ENCODE measurements at regions not wholly inside any gene's neighbourhood (a gene's known extent, or its start where the extent isn't known, plus 50 kb on each side); places are given as distances from the start of the nearest gene placed in this dataset.

DNA sequence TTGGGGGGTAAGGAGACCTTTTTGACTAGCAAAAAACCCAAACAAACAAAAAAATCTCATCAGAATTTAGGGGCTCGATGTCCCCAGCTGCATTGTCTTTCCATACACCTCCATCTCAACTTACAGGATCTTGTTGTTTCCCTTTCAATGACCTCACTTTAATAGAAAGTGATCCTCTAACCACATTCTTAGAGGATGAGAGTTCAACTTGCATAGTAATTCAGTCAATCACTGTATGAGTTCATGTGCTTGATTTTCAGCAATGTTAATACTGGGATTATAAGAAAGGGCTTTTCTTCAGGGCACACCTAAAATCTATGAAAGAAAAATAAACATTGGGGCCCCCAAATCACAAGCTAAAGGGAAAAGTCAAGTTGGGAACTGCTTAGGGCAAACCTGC, 1512.0 kb downstream of the SLITRK1 start:
- DNase-seq (ENCODE audit: low read depth) = no peak

GRCh38 chr13:82364525-82364924, 1517.7 kb downstream of the SLITRK1 start:
- no peak for DNase-seq (ENCODE audit: low read depth)

- no peak for DNase-seq (ENCODE audit: low read depth)
Observed at GRCh38 chr13:82358284-82358683, 1524.0 kb downstream of the SLITRK1 start.

DNA sequence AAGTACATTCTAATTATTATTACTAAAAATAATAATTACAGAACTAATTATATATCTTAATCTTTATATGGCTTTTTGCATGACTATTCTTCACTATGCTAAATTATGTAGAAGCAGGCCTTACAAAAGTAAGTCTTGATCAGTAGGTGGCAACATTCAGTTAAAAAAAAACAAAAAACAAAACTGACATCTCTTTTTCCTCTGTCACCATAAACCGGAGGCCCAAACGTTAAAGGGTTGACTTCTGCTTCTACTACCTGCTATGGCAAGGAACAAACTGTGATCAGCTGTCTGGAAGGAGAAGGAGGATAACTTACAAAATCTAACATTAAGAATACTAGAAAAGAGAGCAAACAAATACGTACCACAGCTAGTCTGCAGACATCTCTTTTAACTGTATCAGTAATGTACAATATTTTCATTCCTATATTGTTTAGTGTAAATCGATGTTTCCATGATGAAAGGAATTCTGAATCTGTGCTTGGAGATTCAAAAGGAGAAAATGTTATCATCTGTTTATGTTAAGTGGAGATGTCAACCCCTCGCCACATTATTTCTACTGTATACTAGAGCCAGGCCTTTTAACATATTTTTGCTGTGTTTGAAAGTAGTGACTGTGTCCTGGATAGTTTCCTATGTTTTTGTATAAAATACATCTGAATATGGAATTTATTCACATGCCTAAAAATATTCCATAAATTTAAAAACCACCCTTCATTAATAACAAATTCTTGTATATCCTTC, 1525.4 kb downstream of the SLITRK1 start:
- peak; percentile 31 for DNase-seq (ENCODE audit: low read depth)

- no peak for DNase-seq (ENCODE audit: low read depth)
Observed at GRCh38 chr13:82344867-82345266, 1537.4 kb downstream of the SLITRK1 start.

DNA sequence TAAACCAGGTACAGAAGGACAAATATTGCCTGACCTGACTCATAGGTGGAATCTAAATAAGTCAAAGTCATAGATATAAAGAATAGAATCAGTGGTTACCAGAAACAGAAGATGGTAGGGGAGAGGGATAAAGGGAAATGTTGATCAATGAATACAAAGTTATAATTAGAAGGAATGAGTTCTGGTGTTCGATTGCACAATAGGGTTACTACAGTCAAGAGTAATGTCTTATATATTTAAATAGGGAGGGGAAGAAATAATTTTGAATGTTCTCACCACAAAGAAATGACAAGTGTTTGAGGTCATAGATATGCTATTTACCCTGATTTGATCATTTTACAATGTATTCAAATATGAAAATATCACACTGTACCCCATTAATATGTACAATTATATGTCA, 1541.2 kb downstream of the SLITRK1 start:
- no peak for DNase-seq (ENCODE audit: low read depth)

DNA sequence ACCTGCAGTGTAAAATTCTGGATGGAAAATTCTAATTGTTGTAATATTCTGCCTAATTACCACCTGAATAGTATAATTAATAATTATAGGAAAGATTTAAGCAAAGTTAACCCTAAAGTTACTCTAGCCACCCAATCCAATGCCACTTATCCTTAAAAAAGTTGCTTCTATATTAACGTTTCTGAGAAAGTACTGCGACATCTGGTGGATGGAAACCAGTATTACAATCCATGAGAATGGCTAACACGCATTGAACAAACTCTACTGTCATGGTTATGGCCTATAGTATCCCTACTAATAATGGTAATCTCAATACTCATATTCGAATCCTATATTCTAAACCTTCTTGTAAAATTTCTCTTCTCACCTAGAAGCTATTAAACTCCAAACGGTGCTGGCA, 1551.8 kb downstream of the SLITRK1 start:
- no peak for DNase-seq (ENCODE audit: low read depth)

DNA sequence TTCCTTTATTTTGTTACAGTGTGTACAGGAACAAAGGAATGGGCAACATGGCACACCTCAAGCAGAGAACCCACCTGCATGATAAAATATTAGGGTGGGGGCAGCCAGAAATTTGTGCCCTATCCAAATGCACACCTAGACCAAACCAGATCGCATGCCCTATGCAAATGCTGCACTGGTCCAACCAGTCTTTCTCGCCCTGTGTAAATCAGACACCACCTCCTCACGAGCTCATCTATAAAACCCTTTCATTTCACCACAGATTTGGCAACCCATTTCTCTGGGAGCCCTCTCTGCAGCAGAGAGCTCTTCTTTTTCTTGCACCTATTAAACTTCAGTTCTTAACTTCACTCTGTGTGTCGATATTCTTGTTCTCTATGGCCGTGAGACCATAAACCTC, 1559.2 kb downstream of the SLITRK1 start:
- DNase-seq (ENCODE audit: low read depth) = no peak

- DNase-seq (ENCODE audit: low read depth) = no peak
Observed at GRCh38 chr13:82305588-82305987, 1576.7 kb downstream of the SLITRK1 start.

DNA sequence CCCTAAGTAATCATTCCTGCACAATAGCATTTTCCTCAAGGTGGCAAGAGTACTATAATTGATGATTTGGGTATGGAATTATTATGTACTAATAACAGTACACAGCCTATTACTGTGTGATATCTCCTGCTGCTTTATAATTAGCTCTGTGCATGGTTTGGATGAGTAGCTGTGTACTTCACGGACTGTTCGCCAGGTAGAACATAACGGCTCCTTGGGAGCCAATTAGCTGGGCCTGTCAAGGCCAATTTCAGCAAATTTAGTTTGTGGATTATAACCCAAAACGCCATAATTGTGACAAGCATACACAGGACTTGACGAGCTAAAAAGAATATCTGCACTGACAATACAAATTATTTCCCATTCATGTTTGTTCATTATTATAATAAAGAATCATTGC, 1584.2 kb downstream of the SLITRK1 start:
- no peak for DNase-seq (ENCODE audit: low read depth)

DNA sequence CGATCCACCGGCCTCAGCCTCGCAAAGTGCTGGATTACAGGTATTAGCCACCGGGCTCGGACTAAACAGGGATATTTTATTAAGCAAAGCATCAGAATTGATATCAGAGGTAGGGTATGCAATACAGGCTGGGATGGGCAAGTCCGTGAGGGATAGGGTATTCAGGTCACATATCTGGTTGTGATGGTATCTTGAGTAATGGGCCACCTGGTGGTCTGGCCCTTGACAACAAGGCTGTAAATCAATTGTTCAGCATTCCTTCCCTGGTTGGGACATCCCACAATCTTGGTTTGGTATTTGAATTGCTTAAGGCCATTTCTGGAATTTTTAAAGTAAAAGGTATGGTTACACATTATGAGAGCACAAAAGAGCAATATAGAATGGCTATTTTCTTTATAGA, 1588.0 kb downstream of the SLITRK1 start:
- DNase-seq (ENCODE audit: low read depth) = no peak

GRCh38 chr13:82292334-82292733, 1589.9 kb downstream of the SLITRK1 start:
- DNase-seq (ENCODE audit: low read depth) = no peak

DNA sequence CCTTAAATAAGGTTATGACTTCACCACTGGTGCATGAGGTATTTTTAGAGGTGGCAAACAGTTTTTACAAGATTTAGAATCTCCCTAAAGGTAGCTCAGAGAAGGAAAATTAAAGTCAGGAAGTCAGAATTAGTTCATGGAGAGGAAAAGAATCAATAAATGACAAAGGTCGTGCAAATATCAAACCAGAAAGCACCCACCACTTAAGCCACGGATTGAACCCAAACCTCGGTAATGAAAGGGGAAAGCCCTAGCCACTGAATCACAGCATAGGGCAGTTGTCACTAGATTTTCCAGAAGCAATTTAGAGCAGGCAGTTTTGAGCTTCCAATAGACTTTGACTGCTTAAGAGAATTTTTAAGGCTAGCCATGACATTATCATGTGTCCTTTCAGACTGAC, 1590.4 kb downstream of the SLITRK1 start:
- DNase-seq (ENCODE audit: low read depth) = no peak

DNA sequence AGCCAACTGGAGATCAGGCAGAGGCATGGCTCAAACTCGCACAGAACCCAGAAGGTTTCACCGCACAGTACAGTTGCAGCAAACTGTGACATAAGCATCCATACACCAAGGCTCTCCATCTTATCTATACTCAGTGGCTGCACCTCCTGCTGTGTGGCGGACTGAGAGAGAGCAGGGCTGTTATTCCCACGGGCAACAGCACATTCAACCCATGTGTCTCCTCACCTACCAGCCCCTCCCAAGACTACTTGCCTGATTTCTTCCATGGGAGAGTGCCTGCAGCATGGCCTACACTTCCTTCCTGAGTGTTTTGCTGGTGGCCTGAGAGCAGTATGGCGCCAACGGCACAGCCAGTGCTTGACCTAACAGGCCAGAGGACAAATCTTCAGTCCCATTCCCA, 1606.6 kb downstream of the SLITRK1 start:
- no peak for DNase-seq (ENCODE audit: low read depth)

DNA sequence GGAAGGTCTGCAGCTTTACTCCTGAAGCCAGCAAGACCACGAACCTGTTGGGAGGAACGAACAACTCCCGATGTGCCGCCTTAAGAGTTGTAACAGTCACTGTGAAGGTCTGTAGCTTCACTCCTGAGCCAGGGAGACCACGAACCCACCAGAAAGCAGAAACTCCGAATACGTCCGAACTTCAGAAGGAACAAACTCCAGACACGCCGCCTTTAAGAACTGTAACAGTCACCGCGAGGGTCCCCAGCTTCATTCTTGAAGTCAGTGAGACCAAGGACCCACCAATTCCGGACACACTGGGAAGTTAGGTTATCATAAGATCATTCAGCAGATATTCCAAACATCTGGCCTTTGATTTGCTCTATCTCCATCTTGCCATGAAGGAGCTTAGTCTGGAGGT, 1623.0 kb downstream of the SLITRK1 start:
- DNase-seq (ENCODE audit: low read depth) = no peak

- no peak for DNase-seq (ENCODE audit: low read depth)
Observed at GRCh38 chr13:82257790-82258507, 1624.3 kb downstream of the SLITRK1 start.

GRCh38 chr13:82248762-82249161, 1633.5 kb downstream of the SLITRK1 start:
- DNase-seq (ENCODE audit: low read depth) = no peak

- no peak for DNase-seq (ENCODE audit: low read depth)
Observed at GRCh38 chr13:82245860-82246259, 1636.4 kb downstream of the SLITRK1 start.

DNA sequence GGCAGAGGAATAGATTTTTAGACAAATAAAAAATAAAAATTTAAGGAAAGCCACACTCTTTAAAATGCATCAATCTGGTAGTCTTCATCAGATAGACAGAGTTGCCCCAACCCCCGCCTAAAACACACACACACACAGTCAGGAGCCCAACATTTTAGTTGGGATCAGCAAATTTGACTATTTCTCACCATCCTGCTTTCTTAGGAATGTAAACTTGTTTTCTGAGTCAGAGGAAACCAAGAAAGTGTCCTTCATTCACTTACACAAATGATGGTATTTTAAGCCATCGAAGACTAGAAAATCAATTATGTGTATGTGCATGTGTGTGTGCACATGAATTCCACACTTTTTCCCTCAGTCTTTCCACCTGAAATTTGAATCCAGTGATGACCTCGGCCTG, 1657.5 kb downstream of the SLITRK1 start:
- no peak for DNase-seq (ENCODE audit: low read depth)

- DNase-seq (ENCODE audit: low read depth) = no peak
Observed at GRCh38 chr13:82221621-82222020, 1660.7 kb downstream of the SLITRK1 start.

DNA sequence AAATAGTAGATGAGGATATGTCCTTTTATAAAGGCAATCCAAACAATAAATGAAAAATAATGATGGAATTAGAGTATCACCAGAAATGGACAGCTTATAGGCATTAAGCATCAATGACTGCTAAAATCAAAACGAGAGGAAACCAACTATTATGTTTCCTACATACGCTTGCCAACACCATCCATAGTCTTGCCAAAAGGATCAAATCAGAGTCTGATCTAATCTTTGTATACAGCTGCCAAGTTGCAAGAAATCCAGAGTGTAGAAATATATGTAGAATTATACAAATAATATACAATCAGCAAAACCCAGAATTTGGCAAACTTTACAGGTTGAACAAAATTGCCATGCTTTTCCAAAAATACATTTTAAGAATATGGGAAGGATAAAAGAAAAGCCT, 1661.6 kb downstream of the SLITRK1 start:
- DNase-seq (ENCODE audit: low read depth) = no peak

DNA sequence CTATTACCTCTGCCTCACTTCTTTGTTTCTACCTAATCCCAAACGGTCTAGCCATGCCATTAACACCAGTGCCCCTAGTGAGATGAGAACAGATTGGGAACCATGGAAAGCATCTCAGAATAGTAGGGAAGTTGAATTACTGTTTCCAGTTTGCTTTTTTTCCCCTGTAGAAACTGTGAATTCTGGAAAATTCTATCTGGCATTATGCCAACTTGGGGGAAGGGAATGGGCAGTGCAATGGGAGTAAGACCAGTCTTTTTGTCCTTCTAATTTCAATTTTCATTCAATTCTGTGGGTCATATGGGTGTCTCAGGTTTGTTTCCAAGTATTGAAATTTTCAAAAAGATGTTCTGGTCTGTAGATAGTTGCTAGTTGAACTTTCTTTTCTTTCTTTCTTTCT, 1666.1 kb downstream of the SLITRK1 start:
- no peak for DNase-seq (ENCODE audit: low read depth)

- no peak for DNase-seq (ENCODE audit: low read depth)
Observed at GRCh38 chr13:82214341-82214740, 1667.9 kb downstream of the SLITRK1 start.

GRCh38 chr13:82206241-82206640, 1676.0 kb downstream of the SLITRK1 start:
- no peak for DNase-seq (ENCODE audit: low read depth)

Measured in fibroblast of gingiva (primary cell).